Body of pancreas (tissue), 4 donors: ENCODE measurements at regions not wholly inside any gene's neighbourhood (a gene's known extent, or its start where the extent isn't known, plus 50 kb on each side); places are given as distances from the start of the nearest gene placed in this dataset.

Experiments used
- ATAC-seq: fragments of 150-250 bp; one replicate; pipeline ENCODE4 v1.9.1; 2016
- DNase-seq, 4 donors: peaks; one replicate each; pipeline ENCODE4 v3.0.0-alpha.2; 2019
- H3K27ac ChIP-seq, 4 donors: fragments of 200-600 bp; sonication (generic); 1 replicate in 3 of 4; 2 replicates in 1 of 4; pipeline versions ENCODE4 v1.5.1 to v1.6.1; 2016 to 2019; ENCODE audit warnings: mild to moderate bottlenecking in 1 of 4, mixed read lengths in 1 of 4, moderate library complexity in 1 of 4
- H3K27me3 ChIP-seq, 2 donors: fragments of 200-600 bp; sonication (generic); one replicate each; pipeline ENCODE4 v1.6.0; 2016; ENCODE audit warnings: mild to moderate bottlenecking in 1 of 2
- H3K36me3 ChIP-seq, 2 donors: fragments of 200-600 bp; sonication (generic); replicated peaks in 1 of 2; 2 replicates each; pipeline ENCODE4 v1.5.1; 2016; ENCODE audit warnings: low read depth in 2 of 2; ENCODE audit not compliant: insufficient read depth in 1 of 2
- H3K4me1 ChIP-seq: fragments of 200-600 bp; sonication (generic); one replicate; pipeline ENCODE4 v1.6.0; 2016
- H3K4me3 ChIP-seq, 2 donors: fragments of 200-600 bp; sonication (generic); 1 replicate in 1 of 2; 2 replicates in 1 of 2; pipeline ENCODE4 v1.5.1; 2016 to 2019
- H3K9me3 ChIP-seq, 3 donors: fragments of 200-600 bp; sonication (generic); 1 replicate in 2 of 3; 2 replicates in 1 of 3; pipeline ENCODE4 v1.5.1; 2016
- POLR2A ChIP-seq, 3 donors: fragments of 450-650 bp; IDR thresholded peaks; one replicate each; pipeline ENCODE4 v1.6.1; 2016; ENCODE audit warnings: antibody characterized with exemption in 3 of 3, mild to moderate bottlenecking in 2 of 3
- WGBS, 2 donors: methylation state at CpG; one replicate each; pipeline ENCODE4 v1.1.5; 2017; 5-methylcytosine and 5-hydroxymethylcytosine counted together
- intact Hi-C: fragments of 100-400 bp; cut with DNase I; formaldehyde crosslinking; loops from one replicate; pipeline ENCODE4 v1.15.1; 2023
- TF ChIP-seq, protein P1 (sequence below), 7 experiments: fragments of 450-650 bp in 4 of 7; fragments of 200-600 bp in 3 of 7; sonication (generic) in 3 of 7; IDR thresholded peaks; one replicate each; pipeline ENCODE4 v1.5.1; 2016 to 2019; ENCODE audit warnings: antibody characterized with exemption in 7 of 7

GRCh38 chr7:81138870-81139269 lies 220.0 kb upstream of the SEMA3C start:
- TF ChIP-seq, protein P1, sequence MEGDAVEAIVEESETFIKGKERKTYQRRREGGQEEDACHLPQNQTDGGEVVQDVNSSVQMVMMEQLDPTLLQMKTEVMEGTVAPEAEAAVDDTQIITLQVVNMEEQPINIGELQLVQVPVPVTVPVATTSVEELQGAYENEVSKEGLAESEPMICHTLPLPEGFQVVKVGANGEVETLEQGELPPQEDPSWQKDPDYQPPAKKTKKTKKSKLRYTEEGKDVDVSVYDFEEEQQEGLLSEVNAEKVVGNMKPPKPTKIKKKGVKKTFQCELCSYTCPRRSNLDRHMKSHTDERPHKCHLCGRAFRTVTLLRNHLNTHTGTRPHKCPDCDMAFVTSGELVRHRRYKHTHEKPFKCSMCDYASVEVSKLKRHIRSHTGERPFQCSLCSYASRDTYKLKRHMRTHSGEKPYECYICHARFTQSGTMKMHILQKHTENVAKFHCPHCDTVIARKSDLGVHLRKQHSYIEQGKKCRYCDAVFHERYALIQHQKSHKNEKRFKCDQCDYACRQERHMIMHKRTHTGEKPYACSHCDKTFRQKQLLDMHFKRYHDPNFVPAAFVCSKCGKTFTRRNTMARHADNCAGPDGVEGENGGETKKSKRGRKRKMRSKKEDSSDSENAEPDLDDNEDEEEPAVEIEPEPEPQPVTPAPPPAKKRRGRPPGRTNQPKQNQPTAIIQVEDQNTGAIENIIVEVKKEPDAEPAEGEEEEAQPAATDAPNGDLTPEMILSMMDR (IDR thresholded peaks at IDR 0.05) = no peak
- TF ChIP-seq POLR2A (IDR thresholded peaks at IDR 0.05) = no peak
- 43 to 47% methylated on average over 1 of the region's 1 CpG for WGBS, 2 donors
- H3K36me3 ChIP-seq = no peaks in the 10 kb centered on the region

GRCh38 chr7:81135324-81135723 lies 216.5 kb upstream of the SEMA3C start:
- no peaks in the 10 kb centered on the region for H3K9me3 ChIP-seq

More at GRCh38 chr7:81138870-81139269, 220.0 kb upstream of the SEMA3C start:
- Histone ChIP-seq H3K4me3 (no peak overlapping the region), H3K27me3 (no peaks in the 10 kb centered on the region), H3K4me1 (no peaks in the 10 kb centered on the region), H3K9me3 (no peaks in the 10 kb centered on the region), H3K27ac (no peak overlapping the region)
- ATAC-seq (no peak), DNase-seq (no peak)
- intact Hi-C loops = no loop called here

GRCh38 chr7:81128011-81128410 lies 209.2 kb upstream of the SEMA3C start:
- Histone ChIP-seq H3K27ac (no peak overlapping the region), H3K9me3 (no peaks in the 10 kb centered on the region), H3K27me3 (no peaks in the 10 kb centered on the region), H3K4me3 (no peak overlapping the region), H3K36me3 (no peaks in the 10 kb centered on the region), H3K4me1 (no peaks in the 10 kb centered on the region)
- ATAC-seq = no peak
- WGBS, 2 donors = 81 to 100% methylated on average over 1 of the region's 1 CpG
- intact Hi-C loops = no loop called here
- TF ChIP-seq POLR2A (IDR thresholded peaks at IDR 0.05) = no peak
- TF ChIP-seq, protein P1 (IDR thresholded peaks at IDR 0.05) = no peak
- DNase-seq = no peak

More at GRCh38 chr7:81135324-81135723, 216.5 kb upstream of the SEMA3C start:
- Histone ChIP-seq H3K36me3 (no peaks in the 10 kb centered on the region), H3K4me1 (no peaks in the 10 kb centered on the region), H3K4me3 (no peak overlapping the region), H3K27ac (no peak overlapping the region), H3K27me3 (no peaks in the 10 kb centered on the region)
- no peak for ATAC-seq
- intact Hi-C loops = no loop called here
- TF ChIP-seq, protein P1 (IDR thresholded peaks at IDR 0.05) = no peak
- no peak for TF ChIP-seq POLR2A (IDR thresholded peaks at IDR 0.05)
- no peak for DNase-seq
- 64 to 65% methylated on average over 4 of the region's 4 CpGs for WGBS, 2 donors

DNA sequence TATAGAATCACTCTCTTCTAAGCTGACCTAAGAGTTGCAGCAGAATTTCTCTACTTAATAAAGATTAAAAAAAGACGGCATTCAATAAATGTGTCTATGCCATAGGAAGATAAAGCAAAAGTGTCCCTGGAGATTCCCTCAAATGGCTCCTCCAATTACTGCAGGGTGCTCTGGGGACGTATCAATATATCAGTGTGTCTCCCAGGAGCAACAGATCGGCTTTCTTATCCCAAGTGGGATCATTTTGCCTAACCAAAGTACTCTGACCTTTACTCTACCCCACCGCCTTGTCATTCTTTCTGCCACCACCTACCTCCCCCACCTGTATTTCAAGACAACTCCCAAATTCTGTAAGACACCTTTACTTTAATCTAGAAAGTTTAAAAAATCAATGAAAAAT lies 202.0 kb upstream of the SEMA3C start:
- no peaks in the 10 kb centered on the region for H3K36me3 ChIP-seq
- no peaks in the 10 kb centered on the region for H3K9me3 ChIP-seq
- ATAC-seq (no peak), DNase-seq (no peak)
- H3K27me3 ChIP-seq = no peaks in the 10 kb centered on the region
- H3K27ac ChIP-seq = no peak overlapping the region
- H3K4me1 ChIP-seq = no peaks in the 10 kb centered on the region
- H3K4me3 ChIP-seq = no peak overlapping the region
- WGBS, 2 donors = 81 to 84% methylated on average over 4 of the region's 4 CpGs
- TF ChIP-seq, protein P1 (IDR thresholded peaks at IDR 0.05) = no peak
- TF ChIP-seq POLR2A (IDR thresholded peaks at IDR 0.05) = no peak
- intact Hi-C loops = no loop called here

DNA sequence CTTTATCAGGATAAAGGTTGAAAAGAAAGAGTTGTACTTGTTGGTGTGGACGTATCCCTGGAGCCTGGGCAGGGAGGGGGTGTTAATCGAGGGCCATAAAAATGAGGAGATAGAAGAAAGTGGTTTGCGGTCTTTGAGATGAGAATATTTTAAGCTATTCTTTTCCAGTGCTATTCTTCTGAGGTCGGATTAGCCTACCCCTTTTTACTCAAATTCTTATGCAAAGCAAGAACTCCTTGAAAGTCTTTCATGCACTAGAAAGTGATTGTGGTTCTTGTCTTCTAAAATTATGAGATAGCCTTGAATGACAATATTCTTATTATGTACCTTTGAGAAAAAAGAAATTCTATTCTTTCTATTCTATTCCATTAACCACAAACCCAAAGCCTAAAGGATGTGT lies 201.3 kb upstream of the SEMA3C start:
- no peak overlapping the region for H3K27ac ChIP-seq

More for the DNA sequence above, 201.3 kb upstream of the SEMA3C start:
- no peaks in the 10 kb centered on the region for H3K4me1 ChIP-seq
- TF ChIP-seq, protein P1 (IDR thresholded peaks at IDR 0.05) = no peak
- TF ChIP-seq POLR2A (IDR thresholded peaks at IDR 0.05) = no peak
- no peaks in the 10 kb centered on the region for H3K27me3 ChIP-seq
- no peak overlapping the region for H3K4me3 ChIP-seq
- no peak for ATAC-seq
- H3K9me3 ChIP-seq = no peaks in the 10 kb centered on the region
- 81 to 89% methylated on average over 4 of the region's 4 CpGs for WGBS, 2 donors
- DNase-seq = no peak
- intact Hi-C loops = no loop called here
- H3K36me3 ChIP-seq = no peaks in the 10 kb centered on the region
